Vagina (tissue), 2 donors: ENCODE measurements at regions not wholly inside any gene's neighbourhood (a gene's known extent, or its start where the extent isn't known, plus 50 kb on each side); places are given as distances from the start of the nearest gene placed in this dataset.

Source experiments
- DNase-seq, 2 donors: peaks; one replicate each; pipeline ENCODE4 v3.0.0-alpha.2; 2017; ENCODE audit errors: extremely low spot score in 2 of 2
- H3K27ac ChIP-seq: fragments of 200-600 bp; sonication (generic); one replicate; pipeline ENCODE4 v1.5.1; 2019
- H3K27me3 ChIP-seq: fragments of 200-600 bp; sonication (generic); one replicate; pipeline ENCODE4 v1.5.1; 2019
- H3K36me3 ChIP-seq, 2 donors: fragments of 200-600 bp; sonication (generic); one replicate each; pipeline ENCODE4 v1.5.1; 2017 to 2019
- H3K4me1 ChIP-seq: fragments of 200-600 bp; sonication (generic); one replicate; pipeline ENCODE4 v1.5.1; 2019
- H3K4me3 ChIP-seq, 2 donors: fragments of 200-600 bp; sonication (generic); 1 replicate in 1 of 2; 2 replicates in 1 of 2; pipeline ENCODE4 v1.5.1; 2016 to 2019
- H3K9me3 ChIP-seq: fragments of 200-600 bp; sonication (generic); one replicate; pipeline ENCODE4 v1.5.1; 2019
- CTCF ChIP-seq, 3 experiments: fragments of 450-650 bp in 2 of 3; fragments of 200-600 bp in 1 of 3; sonication (generic) in 1 of 3; IDR thresholded peaks; one replicate each; pipeline ENCODE4 v1.5.1; 2017 to 2019; ENCODE audit warnings: antibody characterized with exemption in 3 of 3, mild to moderate bottlenecking in 2 of 3, moderate library complexity in 2 of 3
- POLR2A ChIP-seq, 2 donors: fragments of 450-650 bp; IDR thresholded peaks; one replicate each; pipeline ENCODE4 v1.6.1; 2017; ENCODE audit warnings: antibody characterized with exemption in 2 of 2, mild to moderate bottlenecking in 2 of 2, moderate library complexity in 2 of 2
- POLR2AphosphoS5 ChIP-seq, 2 donors: sonication (generic); formaldehyde crosslinking; IDR thresholded peaks; one replicate each; pipeline ENCODE4 v1.9.0; 2017; ENCODE audit warnings: antibody characterized with exemption in 2 of 2, mild to moderate bottlenecking in 2 of 2, low read depth in 1 of 2; ENCODE audit not compliant: insufficient read depth in 1 of 2
- intact Hi-C: fragments of 100-400 bp; cut with DNase I; formaldehyde crosslinking; loops from one replicate; pipeline ENCODE4 v1.15.1; 2023

GRCh38 chr2:111219285-111219684 is 98.6 kb downstream of the BCL2L11 start:
- peak in 1 of 2 donors; percentile 58 for DNase-seq
- Histone ChIP-seq H3K4me3 (no peak overlapping the region), H3K9me3 (no peaks in the 10 kb centered on the region), H3K4me1 (no peaks in the 10 kb centered on the region), H3K36me3 (no peaks in the 10 kb centered on the region), H3K27ac (no peak overlapping the region), H3K27me3 (no peaks in the 10 kb centered on the region)
- intact Hi-C loops: no loop called here
- TF ChIP-seq POLR2AphosphoS5 (IDR thresholded peaks at IDR 0.05; ENCODE audit: insufficient read depth in 1 of 2, low read depth in 1 of 2) (no peak), POLR2A (IDR thresholded peaks at IDR 0.05) (no peak), CTCF (IDR thresholded peaks at IDR 0.05) (no peak)

GRCh38 chr2:111219734-111220505 is 99.2 kb downstream of the BCL2L11 start:
- TF ChIP-seq POLR2A (IDR thresholded peaks at IDR 0.05) (no peak), CTCF (IDR thresholded peaks at IDR 0.05) (no peak), POLR2AphosphoS5 (IDR thresholded peaks at IDR 0.05; ENCODE audit: insufficient read depth in 1 of 2, low read depth in 1 of 2) (no peak)
- Histone ChIP-seq H3K36me3 (no peaks in the 10 kb centered on the region), H3K4me1 (no peaks in the 10 kb centered on the region), H3K27me3 (no peaks in the 10 kb centered on the region), H3K9me3 (no peaks in the 10 kb centered on the region), H3K4me3 (no peak overlapping the region), H3K27ac (no peak overlapping the region)
- intact Hi-C loops: no loop called here
- DNase-seq: peak in 1 of 2 donors; percentile 56

GRCh38 chr2:111220962-111221361 is 100.2 kb downstream of the BCL2L11 start:
- intact Hi-C loops: no loop called here
- DNase-seq: peak in 1 of 2 donors; percentile 52
- TF ChIP-seq POLR2A (IDR thresholded peaks at IDR 0.05) (no peak), CTCF (IDR thresholded peaks at IDR 0.05) (no peak), POLR2AphosphoS5 (IDR thresholded peaks at IDR 0.05; ENCODE audit: insufficient read depth in 1 of 2, low read depth in 1 of 2) (no peak)
- Histone ChIP-seq H3K4me1 (no peaks in the 10 kb centered on the region), H3K27me3 (no peaks in the 10 kb centered on the region), H3K9me3 (no peaks in the 10 kb centered on the region), H3K27ac (no peak overlapping the region), H3K4me3 (no peak overlapping the region), H3K36me3 (no peaks in the 10 kb centered on the region)

GRCh38 chr2:111221701-111222100 is 101.0 kb downstream of the BCL2L11 start:
- Histone ChIP-seq H3K27ac (no peak overlapping the region), H3K36me3 (no peaks in the 10 kb centered on the region), H3K4me3 (no peak overlapping the region), H3K4me1 (no peaks in the 10 kb centered on the region), H3K9me3 (no peaks in the 10 kb centered on the region), H3K27me3 (no peaks in the 10 kb centered on the region)
- TF ChIP-seq POLR2AphosphoS5 (IDR thresholded peaks at IDR 0.05; ENCODE audit: insufficient read depth in 1 of 2, low read depth in 1 of 2): no peak
- TF ChIP-seq CTCF (IDR thresholded peaks at IDR 0.05): no peak
- TF ChIP-seq POLR2A (IDR thresholded peaks at IDR 0.05): no peak
- DNase-seq: no peak
- intact Hi-C loops: no loop called here

GRCh38 chr2:111222204-111222866 is 101.6 kb downstream of the BCL2L11 start:
- Histone ChIP-seq H3K9me3 (no peaks in the 10 kb centered on the region), H3K4me3 (no peak overlapping the region), H3K36me3 (no peaks in the 10 kb centered on the region), H3K27me3 (no peaks in the 10 kb centered on the region), H3K4me1 (no peaks in the 10 kb centered on the region), H3K27ac (no peak overlapping the region)
- DNase-seq: peak in 1 of 2 donors; percentile 49
- intact Hi-C loops: no loop called here
- TF ChIP-seq CTCF (IDR thresholded peaks at IDR 0.05) (no peak), POLR2A (IDR thresholded peaks at IDR 0.05) (no peak), POLR2AphosphoS5 (IDR thresholded peaks at IDR 0.05; ENCODE audit: insufficient read depth in 1 of 2, low read depth in 1 of 2) (no peak)
